Mesenchymal stem cell (in vitro differentiated cells and primary cell): ENCODE measurements at regions not wholly inside any gene's neighbourhood (a gene's known extent, or its start where the extent isn't known, plus 50 kb on each side); places are given as distances from the start of the nearest gene placed in this dataset.

Experiments used
- DNase-seq: peaks from one replicate; pipeline ENCODE4 v3.0.0-alpha.2; 2013
- H2AFZ ChIP-seq: one replicate; pipeline ENCODE4 v1.6.1; 2013; ENCODE audit warnings: low read depth, mild to moderate bottlenecking, control low read depth, inconsistent platforms, low read length, moderate library complexity
- H2AK5ac ChIP-seq: 2 replicates; pipeline ENCODE4 v1.6.1; 2013; ENCODE audit warnings: low read length, moderate library complexity, mild to moderate bottlenecking, inconsistent platforms; ENCODE audit not compliant: severe bottlenecking
- H2BK120ac ChIP-seq: one replicate; pipeline ENCODE4 v1.6.1; 2013; ENCODE audit warnings: low read depth, mild to moderate bottlenecking, inconsistent platforms, low read length, moderate library complexity
- H2BK12ac ChIP-seq, 2 experiments: one replicate each; pipeline ENCODE4 v1.6.1; 2013; ENCODE audit warnings: inconsistent platforms in 2 of 2, low read length in 2 of 2, mild to moderate bottlenecking in 2 of 2, moderate library complexity in 2 of 2, control low read depth in 1 of 2
- H2BK15ac ChIP-seq: one replicate; pipeline ENCODE4 v1.6.1; 2013; ENCODE audit warnings: mild to moderate bottlenecking, low read depth, inconsistent platforms; ENCODE audit not compliant: poor library complexity, severe bottlenecking
- H2BK5ac ChIP-seq: 2 replicates; pipeline ENCODE4 v1.6.1; 2013; ENCODE audit warnings: low read depth, mild to moderate bottlenecking, low read length, control low read depth, inconsistent platforms; ENCODE audit not compliant: poor library complexity, severe bottlenecking
- H3K14ac ChIP-seq, 2 experiments: one replicate each; pipeline ENCODE4 v1.6.1; 2013; ENCODE audit warnings: inconsistent platforms in 2 of 2, low read length in 2 of 2, control low read depth in 1 of 2, mild to moderate bottlenecking in 1 of 2, moderate library complexity in 1 of 2
- H3K18ac ChIP-seq, 2 experiments: one replicate each; pipeline ENCODE4 v1.6.1; 2013; ENCODE audit warnings: inconsistent platforms in 2 of 2, low read length in 2 of 2, control low read depth in 1 of 2, low read depth in 1 of 2, mild to moderate bottlenecking in 1 of 2
- H3K23ac ChIP-seq, 2 experiments: one replicate each; pipeline ENCODE4 v1.6.1; 2013; ENCODE audit warnings: inconsistent platforms in 2 of 2, low read length in 2 of 2, mild to moderate bottlenecking in 2 of 2, moderate library complexity in 2 of 2, control low read depth in 1 of 2
- H3K27ac ChIP-seq: 2 replicates; pipeline ENCODE4 v1.5.1; 2013; ENCODE audit warnings: mild to moderate bottlenecking, moderate library complexity, low read length, control low read depth, inconsistent platforms; ENCODE audit not compliant: poor library complexity, severe bottlenecking
- H3K27me3 ChIP-seq, 2 experiments: 2 replicates each; pipeline versions ENCODE4 v1.6.1 to v1.7.0; 2013; ENCODE audit warnings: low read length in 2 of 2, mild to moderate bottlenecking in 2 of 2, moderate library complexity in 2 of 2, control low read depth in 1 of 2, inconsistent platforms in 1 of 2; ENCODE audit not compliant: control insufficient read depth in 1 of 2, insufficient read depth in 1 of 2
- H3K36me3 ChIP-seq, 2 experiments: 2 replicates each; pipeline versions ENCODE4 v1.6.1 to v1.7.0; 2013; ENCODE audit warnings: low read length in 2 of 2, control low read depth in 1 of 2, inconsistent platforms in 1 of 2, low read depth in 1 of 2, mild to moderate bottlenecking in 1 of 2; ENCODE audit not compliant: insufficient read depth in 2 of 2, control insufficient read depth in 1 of 2
- H3K4ac ChIP-seq, 2 experiments: one replicate each; pipeline ENCODE4 v1.6.1; 2013; ENCODE audit warnings: inconsistent platforms in 2 of 2, low read length in 2 of 2, mild to moderate bottlenecking in 2 of 2, moderate library complexity in 2 of 2, control low read depth in 1 of 2, low read depth in 1 of 2
- H3K4me1 ChIP-seq: 2 replicates; pipeline ENCODE4 v1.6.1; 2013; ENCODE audit warnings: low read depth, low read length, control low read depth; ENCODE audit not compliant: control insufficient read depth, insufficient read depth
- H3K4me2 ChIP-seq: 2 replicates; pipeline ENCODE4 v1.6.1; 2013; ENCODE audit warnings: low read length, mild to moderate bottlenecking, inconsistent platforms; ENCODE audit not compliant: poor library complexity, severe bottlenecking
- H3K4me3 ChIP-seq, 2 experiments: 2 replicates each; pipeline versions ENCODE4 v1.5.1 to v1.7.0; 2013; ENCODE audit warnings: low read length in 2 of 2, mild to moderate bottlenecking in 2 of 2, control low read depth in 1 of 2, low read depth in 1 of 2; ENCODE audit not compliant: insufficient read depth in 1 of 2
- H3K79me1 ChIP-seq: replicated peaks from 2 replicates; pipeline ENCODE4 v1.6.1; 2013; ENCODE audit warnings: mild to moderate bottlenecking, control low read depth, low read length, inconsistent platforms; ENCODE audit not compliant: poor library complexity, severe bottlenecking
- H3K9ac ChIP-seq: 2 replicates; pipeline ENCODE4 v1.7.0; 2013; ENCODE audit warnings: mild to moderate bottlenecking, low read length, moderate library complexity
- H3K9me3 ChIP-seq: 2 replicates; pipeline ENCODE4 v1.7.0; 2013; ENCODE audit warnings: mild to moderate bottlenecking, low read length; ENCODE audit not compliant: control insufficient read depth
- H4K8ac ChIP-seq: one replicate; pipeline ENCODE4 v1.6.1; 2013; ENCODE audit warnings: inconsistent platforms, mild to moderate bottlenecking, low read length, moderate library complexity
- H4K91ac ChIP-seq: one replicate; pipeline ENCODE4 v1.6.1; 2013; ENCODE audit warnings: mild to moderate bottlenecking, low read length, inconsistent platforms
- WGBS: methylation state at CpG from one replicate; pipeline ENCODE4 v1.1.7; 2013; ENCODE audit warnings: mixed read lengths; 5-methylcytosine and 5-hydroxymethylcytosine counted together

- Histone ChIP-seq H3K9me3 (no peaks in the 10 kb centered on the region), H2BK120ac (no peak overlapping the region), H3K36me3 (no peaks in the 10 kb centered on the region), H3K9ac (no peak overlapping the region), H3K14ac (no peak overlapping the region), H2BK5ac (no peak overlapping the region), H2BK12ac (no peak overlapping the region), H3K27ac (no peak overlapping the region), H3K18ac (no peak overlapping the region), H3K4ac (no peak overlapping the region), H3K27me3 (no peaks in the 10 kb centered on the region), H3K79me1 (no peaks in the 10 kb centered on the region), H4K91ac (no peak overlapping the region), H3K23ac (no peak overlapping the region), H2BK15ac (no peak overlapping the region), H2AK5ac (no peak overlapping the region), H3K4me3 (no peak overlapping the region), H4K8ac (no peak overlapping the region), H3K4me2 (no peak overlapping the region), H2AFZ (no peak overlapping the region), H3K4me1 (no peaks in the 10 kb centered on the region)
- WGBS: no CpG with 5 or more reads among the region's 1 CpG
- no peak for DNase-seq
Observed at GRCh38 chr16:60261425-60261824, 1527.3 kb upstream of the GOT2 start.

GRCh38 chr16:60259956-60260355, 1525.8 kb upstream of the GOT2 start:
- Histone ChIP-seq H3K23ac (no peak overlapping the region), H3K18ac (no peak overlapping the region), H4K8ac (no peak overlapping the region), H2BK12ac (no peak overlapping the region), H3K9me3 (no peaks in the 10 kb centered on the region), H3K36me3 (no peaks in the 10 kb centered on the region), H3K4me1 (no peaks in the 10 kb centered on the region), H3K79me1 (no peaks in the 10 kb centered on the region), H3K4me3 (no peak overlapping the region), H2AK5ac (no peak overlapping the region), H2BK5ac (no peak overlapping the region), H4K91ac (no peak overlapping the region), H3K4me2 (no peak overlapping the region), H2BK15ac (no peak overlapping the region), H2BK120ac (no peak overlapping the region), H3K27ac (no peak overlapping the region), H3K9ac (no peak overlapping the region), H3K4ac (no peak overlapping the region), H3K27me3 (no peaks in the 10 kb centered on the region), H2AFZ (no peak overlapping the region), H3K14ac (no peak overlapping the region)
- DNase-seq: no peak
- 75% methylated on average over 1 of the region's 2 CpGs for WGBS

GRCh38 chr16:60246086-60246485, 1512.0 kb upstream of the GOT2 start:
- Histone ChIP-seq H4K91ac (no peak overlapping the region), H2AFZ (no peak overlapping the region), H3K23ac (no peak overlapping the region), H3K18ac (no peak overlapping the region), H2BK120ac (no peak overlapping the region), H2BK5ac (no peak overlapping the region), H3K4me2 (no peak overlapping the region), H2BK15ac (no peak overlapping the region), H2BK12ac (no peak overlapping the region), H3K79me1 (no peaks in the 10 kb centered on the region), H3K4me3 (no peak overlapping the region), H3K36me3 (no peaks in the 10 kb centered on the region), H3K27ac (no peak overlapping the region), H2AK5ac (no peak overlapping the region), H3K4me1 (peaks cover 2% of the 10 kb centered on the region), H3K9ac (no peak overlapping the region), H3K9me3 (no peaks in the 10 kb centered on the region), H4K8ac (no peak overlapping the region), H3K4ac (no peak overlapping the region), H3K27me3 (no peaks in the 10 kb centered on the region), H3K14ac (no peak overlapping the region)
- no peak for DNase-seq
- WGBS: 75% methylated on average over 3 of the region's 3 CpGs

GRCh38 chr16:60241671-60242070, 1507.6 kb upstream of the GOT2 start:
- 100% methylated on average over 1 of the region's 1 CpG for WGBS
- Histone ChIP-seq H2AFZ (no peak overlapping the region), H2AK5ac (no peak overlapping the region), H3K4me3 (no peak overlapping the region), H2BK15ac (no peak overlapping the region), H2BK5ac (no peak overlapping the region), H4K91ac (no peak overlapping the region), H3K18ac (no peak overlapping the region), H3K9me3 (no peaks in the 10 kb centered on the region), H2BK120ac (no peak overlapping the region), H3K4ac (no peak overlapping the region), H3K4me1 (peaks cover 2% of the 10 kb centered on the region), H3K4me2 (no peak overlapping the region), H2BK12ac (no peak overlapping the region), H3K27ac (no peak overlapping the region), H3K27me3 (no peaks in the 10 kb centered on the region), H4K8ac (no peak overlapping the region), H3K79me1 (no peaks in the 10 kb centered on the region), H3K36me3 (no peaks in the 10 kb centered on the region), H3K23ac (no peak overlapping the region), H3K9ac (no peak overlapping the region), H3K14ac (no peak overlapping the region)
- DNase-seq: no peak
